NK-92 (cell line): ENCODE measurements at regions not wholly inside any gene's neighbourhood (a gene's known extent, or its start where the extent isn't known, plus 50 kb on each side); places are given as distances from the start of the nearest gene placed in this dataset.

Experiments used
- DNase-seq: peaks from one replicate; lab custom pipeline; 2025; ENCODE audit not compliant: unreplicated experiment; lab: John Stamatoyannopoulos, UW

GRCh38 chr10:78995987-78996791, 72.6 kb upstream of the ZMIZ1 start:
- DNase-seq = no peak

GRCh38 chr10:78996792-78997129, 72.0 kb upstream of the ZMIZ1 start:
- no peak for DNase-seq

DNA sequence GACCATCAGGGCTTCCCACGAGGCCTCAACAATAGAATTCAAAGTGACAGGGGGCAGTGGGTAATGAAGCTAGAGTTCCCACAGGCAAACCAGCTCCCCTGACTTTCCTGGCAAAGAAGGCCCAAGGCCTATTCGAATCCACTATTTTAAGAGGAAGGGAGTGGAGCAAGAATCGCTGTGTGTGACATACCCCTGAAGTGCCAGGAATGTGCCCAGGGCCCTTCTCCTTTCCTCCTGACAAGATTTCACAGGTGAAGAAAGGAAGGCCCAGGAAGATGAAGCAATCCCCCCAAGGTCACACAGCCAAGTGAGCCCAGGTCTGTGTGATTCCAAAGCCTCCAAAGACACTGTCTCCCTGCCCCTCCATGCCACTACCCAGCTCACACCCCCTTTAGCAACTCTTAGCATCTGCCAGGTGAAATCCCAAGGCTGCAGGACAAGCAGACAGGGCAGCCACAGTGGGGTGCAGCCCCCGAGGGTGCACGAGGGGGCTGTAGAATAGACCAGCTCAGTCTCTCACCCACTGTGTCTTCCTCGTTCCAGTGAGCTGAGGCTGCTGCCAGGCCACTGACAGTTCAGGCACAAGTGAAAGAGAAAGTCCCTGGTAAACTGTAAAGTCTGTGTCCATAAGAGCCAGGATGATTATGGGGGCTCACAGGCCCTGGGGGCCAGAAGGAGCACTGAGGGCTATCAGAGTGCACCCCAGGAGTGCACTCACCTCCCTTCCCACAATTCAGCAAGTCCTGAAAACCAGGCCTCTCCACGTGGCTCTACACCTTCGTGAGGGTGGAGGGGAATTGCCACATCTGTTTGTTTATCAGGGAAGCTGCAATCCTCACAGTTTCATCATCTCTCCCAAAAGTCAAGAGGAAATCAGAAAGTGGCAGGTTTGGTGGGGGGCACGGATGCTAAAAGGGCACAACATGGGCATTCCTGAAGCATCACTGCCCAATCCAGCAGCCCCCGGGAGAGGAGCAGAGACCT, 70.8 kb upstream of the ZMIZ1 start:
- DNase-seq = no peak

- DNase-seq = no peak
Observed at GRCh38 chr10:79001082-79001885, 67.5 kb upstream of the ZMIZ1 start.

DNA sequence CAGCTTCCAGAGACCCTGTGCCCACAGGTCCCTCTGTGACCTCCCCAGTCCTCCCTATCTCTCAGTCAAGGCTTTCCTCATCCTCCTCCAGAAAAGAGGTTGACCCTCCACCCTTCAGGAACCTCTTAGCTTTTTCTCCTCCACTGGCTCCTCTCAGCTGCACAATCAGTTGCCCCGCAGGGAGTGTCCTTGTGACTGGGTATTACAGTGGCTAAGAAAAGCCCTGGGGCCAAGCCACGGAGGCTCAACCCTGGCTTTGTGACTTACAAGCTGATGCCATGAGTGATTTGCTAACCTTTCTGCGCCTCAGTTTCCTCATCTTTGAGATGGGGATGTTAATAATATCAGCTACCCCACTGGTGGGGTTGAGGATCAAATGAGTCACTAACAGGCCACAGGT, 66.4 kb upstream of the ZMIZ1 start:
- no peak for DNase-seq

GRCh38 chr10:79003183-79004100, 65.3 kb upstream of the ZMIZ1 start:
- DNase-seq = no peak

DNA sequence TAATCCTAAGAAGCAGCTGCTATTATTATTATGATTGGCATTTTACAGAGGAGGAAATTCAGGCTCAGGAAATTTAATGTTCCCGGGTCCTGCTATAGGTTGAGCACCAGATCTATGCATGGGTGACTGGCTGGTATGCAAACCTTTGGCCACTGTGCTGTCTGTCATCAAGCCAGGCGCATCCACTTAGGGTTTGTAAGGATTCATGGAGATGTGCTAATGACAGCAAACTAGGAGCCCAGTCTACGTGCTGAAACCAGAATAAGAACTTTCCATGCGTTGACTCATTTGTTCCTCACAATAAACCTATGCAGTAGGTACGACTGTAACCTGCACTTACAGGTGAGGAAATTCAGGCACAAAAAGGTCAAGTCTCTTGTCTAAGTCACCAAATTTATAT, 64.5 kb upstream of the ZMIZ1 start:
- DNase-seq = no peak

- DNase-seq = no peak
Observed at GRCh38 chr10:79005126-79005810, 63.5 kb upstream of the ZMIZ1 start.

DNA sequence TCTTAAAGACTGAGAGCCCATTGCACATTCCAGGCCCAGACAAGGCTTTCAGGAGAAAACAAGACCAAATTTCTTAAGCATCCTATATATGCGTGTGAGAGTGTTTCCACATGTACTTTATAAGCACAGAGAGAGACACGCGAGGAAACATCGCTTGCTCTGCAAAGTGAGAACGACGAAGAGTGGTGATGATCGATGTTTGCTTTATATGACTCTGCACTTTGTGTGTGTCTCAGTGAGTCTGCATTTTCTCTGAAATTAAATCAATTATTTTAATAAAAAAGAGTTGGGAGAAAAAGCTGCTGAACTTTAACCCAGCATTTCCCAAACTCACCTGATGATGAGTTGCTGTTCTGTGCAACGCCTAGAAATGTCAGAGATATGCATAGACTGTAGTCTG, 61.7 kb upstream of the ZMIZ1 start:
- no peak for DNase-seq

- DNase-seq = no peak
Observed at GRCh38 chr10:79007421-79008319, 61.1 kb upstream of the ZMIZ1 start.

GRCh38 chr10:79009145-79009544, 59.6 kb upstream of the ZMIZ1 start:
- no peak for DNase-seq

DNA sequence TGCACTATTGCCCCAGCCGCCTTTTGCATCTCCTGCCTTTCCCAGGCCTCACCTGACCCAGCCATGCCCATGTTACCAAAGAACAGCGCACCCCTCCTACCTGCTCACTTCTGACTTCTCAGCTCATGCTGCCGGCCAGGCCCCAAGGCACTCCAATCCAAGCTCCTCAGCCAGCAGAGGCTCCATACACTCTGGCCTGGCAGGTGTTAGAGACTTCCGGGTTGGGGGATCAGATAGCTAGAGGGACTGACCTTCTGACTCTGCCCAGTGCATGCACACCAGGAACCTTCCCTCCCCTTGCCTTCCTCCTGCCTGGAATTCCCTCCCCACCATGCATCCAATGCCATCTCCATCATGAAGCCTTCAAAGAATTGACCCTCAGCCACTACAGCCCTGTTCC, 56.2 kb upstream of the ZMIZ1 start:
- DNase-seq = no peak

DNA sequence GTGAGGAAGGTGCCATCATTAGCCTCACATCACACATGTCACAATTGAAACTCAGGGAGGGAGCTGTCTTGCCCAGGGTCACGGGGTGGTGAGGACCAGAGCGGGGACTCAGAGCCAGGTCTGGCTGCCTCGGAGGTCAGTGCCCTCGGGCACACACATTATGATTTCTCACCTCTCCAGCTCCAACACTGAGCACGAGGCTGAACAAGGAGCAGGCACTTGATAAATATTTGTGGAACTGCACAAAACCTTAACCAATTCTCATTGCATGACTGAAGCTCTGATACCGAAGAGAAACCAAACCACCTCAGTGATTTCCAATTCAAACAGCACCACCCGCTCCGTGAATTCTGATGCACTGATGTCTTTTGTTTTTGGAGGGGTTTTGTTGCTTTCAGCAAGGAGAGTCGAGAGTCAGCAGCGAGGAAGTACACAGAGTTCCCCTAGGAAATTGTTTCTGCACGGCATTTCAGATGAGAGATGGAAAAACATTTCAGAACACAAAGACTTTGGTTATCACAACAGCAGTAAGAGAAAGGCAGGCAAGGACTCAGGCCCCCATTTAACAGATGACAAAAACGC, 55.3 kb upstream of the ZMIZ1 start:
- DNase-seq = no peak

DNA sequence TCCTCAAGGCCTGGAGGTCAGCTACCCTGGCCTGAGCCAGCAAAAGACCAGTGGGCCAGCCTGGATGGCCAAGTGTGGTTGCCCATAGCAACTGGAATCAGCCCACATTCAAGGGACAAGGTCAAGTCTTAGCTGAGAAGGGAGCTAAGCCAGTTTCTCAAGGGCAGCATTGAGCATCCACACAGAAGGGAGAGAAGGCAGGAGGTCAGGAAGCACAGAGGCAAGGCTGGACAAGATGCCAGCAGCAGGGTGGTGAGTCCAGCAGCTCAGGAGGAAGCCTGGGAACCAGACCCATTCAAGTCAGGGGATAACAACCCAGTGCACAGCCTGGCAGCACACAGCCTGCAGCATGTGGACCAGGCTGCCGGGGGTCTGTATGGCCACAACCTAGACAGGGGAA, 54.0 kb upstream of the ZMIZ1 start:
- DNase-seq = no peak

DNA sequence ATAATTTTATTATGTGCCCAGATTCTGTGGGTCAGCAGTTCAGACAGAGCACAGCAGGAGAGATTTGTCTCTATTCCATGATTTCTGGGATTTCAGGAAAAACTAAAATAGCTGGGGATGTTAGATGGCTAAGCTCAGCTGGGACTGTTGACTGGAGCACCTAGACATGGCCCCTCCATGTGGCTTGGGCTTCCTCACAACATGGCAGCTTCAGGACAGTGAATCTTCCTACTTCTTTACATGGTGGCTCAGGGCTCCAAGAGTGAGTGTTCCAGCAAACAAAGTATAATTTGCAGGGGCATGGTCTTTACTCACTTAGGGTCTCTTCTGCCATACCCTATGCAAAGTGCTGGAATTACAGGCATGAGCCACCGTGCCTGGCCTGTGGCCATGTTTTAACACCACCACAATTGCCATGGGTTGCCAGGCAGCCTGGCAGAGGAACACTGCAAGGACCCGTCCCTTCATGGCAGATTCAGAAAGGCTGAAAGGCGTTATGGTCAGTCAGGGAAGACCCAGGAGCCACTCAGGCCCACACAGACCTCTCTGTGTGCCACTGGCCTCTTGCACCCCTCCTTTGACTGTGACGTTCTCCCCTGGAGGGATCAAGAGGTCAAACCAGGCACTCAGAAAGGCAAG, 50.8 kb upstream of the ZMIZ1 start:
- no peak for DNase-seq

DNA sequence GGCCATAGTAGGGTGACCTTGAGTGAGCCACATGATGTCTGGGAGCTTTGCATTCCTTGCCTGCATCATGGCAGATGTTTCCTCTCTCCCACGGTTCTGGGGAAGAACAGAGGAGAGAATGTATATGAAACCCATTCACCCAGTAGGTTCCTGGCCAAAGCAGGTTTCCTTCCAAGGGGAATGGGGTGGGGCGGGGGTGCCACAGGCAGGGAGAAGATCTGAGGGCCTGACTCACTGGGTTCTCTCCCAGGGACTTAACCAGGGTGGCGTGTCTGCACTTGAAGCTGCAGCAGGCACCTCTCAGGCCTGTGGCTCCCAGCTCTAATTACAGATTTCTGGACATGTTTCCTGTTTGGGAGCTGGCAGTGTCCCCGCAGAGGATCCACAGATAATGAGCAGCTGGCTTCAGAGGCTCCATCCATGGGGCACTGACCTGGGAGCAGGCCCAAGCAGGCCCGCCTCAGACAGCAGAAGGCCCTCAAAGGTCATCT, 50.2 kb upstream of the ZMIZ1 start:
- DNase-seq = no peak
